HL-60 (cell line): ENCODE measurements at regions not wholly inside any gene's neighbourhood (a gene's known extent, or its start where the extent isn't known, plus 50 kb on each side); places are given as distances from the start of the nearest gene placed in this dataset.

Experiments
- DNase-seq, 2 experiments: peaks; one replicate each; pipeline ENCODE4 v3.0.0-alpha.2; 2010 to 2020; ENCODE audit warnings: low read depth in 1 of 2, low spot score in 1 of 2
- H3K27ac ChIP-seq: fragments of 250-450 bp; sonication (Bioruptor Pico); replicated peaks from 2 replicates; pipeline ENCODE4 v1.5.1; 2020; ENCODE audit warnings: mild to moderate bottlenecking, moderate library complexity
- H3K27me3 ChIP-seq: fragments of 250-450 bp; sonication (Bioruptor Pico); 2 replicates; pipeline ENCODE4 v1.5.1; 2021; ENCODE audit warnings: mild to moderate bottlenecking, moderate library complexity; ENCODE audit not compliant: insufficient read depth, poor library complexity, severe bottlenecking
- H3K4me3 ChIP-seq: replicated peaks from 2 replicates; pipeline ENCODE4 v1.5.1; 2011; ENCODE audit warnings: mild to moderate bottlenecking, control low read depth, low read length; ENCODE audit not compliant: insufficient read depth
- CTCF ChIP-seq: IDR thresholded peaks from one replicate; pipeline ENCODE4 v1.5.1; 2011; ENCODE audit warnings: low read length, control low read depth, inconsistent platforms; ENCODE audit not compliant: insufficient read depth
- GABPA ChIP-seq: IDR thresholded peaks from 2 replicates; pipeline ENCODE4 v1.6.1; 2012; ENCODE audit warnings: low read depth
- POLR2AphosphoS5 ChIP-seq: IDR thresholded peaks from 2 replicates; pipeline ENCODE4 v1.6.1; 2012; ENCODE audit warnings: low read depth
- REST ChIP-seq: IDR thresholded peaks from 2 replicates; pipeline ENCODE4 v1.6.1; 2012; ENCODE audit warnings: low read depth; ENCODE audit not compliant: insufficient replicate concordance
- SPI1 ChIP-seq: IDR thresholded peaks from 2 replicates; pipeline ENCODE4 v1.6.1; 2012; ENCODE audit warnings: low read depth, mild to moderate bottlenecking, borderline replicate concordance

- no peak for DNase-seq
- H3K4me3 ChIP-seq, result no peak overlapping the region
- no peak for TF ChIP-seq SPI1
- no peak for TF ChIP-seq GABPA
- TF ChIP-seq POLR2AphosphoS5, result no peak
- TF ChIP-seq REST, result no peak
- TF ChIP-seq CTCF, result no peak
- no peaks in the 10 kb centered on the region for H3K27me3 ChIP-seq
- no peak overlapping the region for H3K27ac ChIP-seq
Measured at GRCh38 chr1:219445864-219446263, 167.0 kb downstream of the ZC3H11B start.

GRCh38 chr1:219444474-219444873 is 168.4 kb downstream of the ZC3H11B start:
- TF ChIP-seq CTCF (no peak), SPI1 (no peak), REST (no peak), GABPA (no peak), POLR2AphosphoS5 (no peak)
- H3K27ac ChIP-seq, result no peak overlapping the region
- no peaks in the 10 kb centered on the region for H3K27me3 ChIP-seq
- no peak for DNase-seq
- H3K4me3 ChIP-seq, result no peak overlapping the region

- no peak overlapping the region for H3K27ac ChIP-seq
- DNase-seq, result no peak
- TF ChIP-seq POLR2AphosphoS5 (no peak), REST (no peak), SPI1 (no peak), CTCF (no peak), GABPA (no peak)
Measured at GRCh38 chr1:219443763-219444162, 169.1 kb downstream of the ZC3H11B start.

More at GRCh38 chr1:219443763-219444162, 169.1 kb downstream of the ZC3H11B start:
- no peak overlapping the region for H3K4me3 ChIP-seq
- H3K27me3 ChIP-seq, result no peaks in the 10 kb centered on the region
